ENCODE measurements at regions not wholly inside any gene's neighbourhood (a gene's known extent, or its start where the extent isn't known, plus 50 kb on each side); places are given as distances from the start of the nearest gene placed in this dataset.

GRCh38 chr4:114464726-114465272 is 133.8 kb upstream of the UGT8 start:
- H3K9me3 ChIP-seq (ENCODE audit: low read depth, low read length, poor library complexity, severe bottlenecking), result no peaks in the 10 kb centered on the region
- CTCF ChIA-PET, result no interaction called here

GRCh38 chr4:114465766-114466165 is 132.8 kb upstream of the UGT8 start:
- DNase-seq (ENCODE audit: low spot score), result no peak
- POLR2A ChIA-PET (ENCODE audit: low non-redundant PET), result no interaction called here
- BruUV-seq (replicated peaks), result no TSS peak
- Histone ChIP-seq H3K4me1 (ENCODE audit: insufficient read depth, low read length, poor library complexity, severe bottlenecking) (no peaks in the 10 kb centered on the region), H3K4me3 (ENCODE audit: low read depth, low read length, poor library complexity, severe bottlenecking) (no peak overlapping the region), H3K36me3 (ENCODE audit: insufficient read depth, low read length, poor library complexity, severe bottlenecking) (no peaks in the 10 kb centered on the region), H3K27ac (ENCODE audit: low read depth, low read length, poor library complexity, severe bottlenecking) (no peak overlapping the region), H3K27me3 (replicated peaks; ENCODE audit: insufficient read depth, low read depth, low read length, poor library complexity) (no peaks in the 10 kb centered on the region), H3K9me3 (ENCODE audit: low read depth, low read length, poor library complexity, severe bottlenecking) (no peaks in the 10 kb centered on the region)
- no peak for TF ChIP-seq EZH2 (IDR thresholded peaks at IDR 0.05; ENCODE audit: borderline replicate concordance, low read depth, low read length, poor library complexity, severe bottlenecking)
- intact Hi-C loops (cut with micrococcal nuclease; ENCODE audit: unreplicated experiment), result no loop called here
- CTCF ChIA-PET, result no interaction called here

More at GRCh38 chr4:114464726-114465272, 133.8 kb upstream of the UGT8 start:
- no peaks in the 10 kb centered on the region for H3K27me3 ChIP-seq (replicated peaks; ENCODE audit: insufficient read depth, low read depth, low read length, poor library complexity)
- POLR2A ChIA-PET (ENCODE audit: low non-redundant PET), result interaction anchor here (0.6 kb wide), 1 partner anchor 1142 kb away, joined by 3 read pairs; no protein-coding TSS in a partner anchor
- no peak for DNase-seq (ENCODE audit: low spot score)
- no peak overlapping the region for H3K4me3 ChIP-seq (ENCODE audit: low read depth, low read length, poor library complexity, severe bottlenecking)
- intact Hi-C loops (cut with micrococcal nuclease; ENCODE audit: unreplicated experiment), result no loop called here
- TF ChIP-seq CTCF (conservative IDR thresholded peaks at IDR 0.05; ENCODE audit: low read depth, low read length), result no peak
- TF ChIP-seq EZH2 (IDR thresholded peaks at IDR 0.05; ENCODE audit: borderline replicate concordance, low read depth, low read length, poor library complexity, severe bottlenecking), result no peak
- BruUV-seq (replicated peaks), result no TSS peak
- no peaks in the 10 kb centered on the region for H3K36me3 ChIP-seq (ENCODE audit: insufficient read depth, low read length, poor library complexity, severe bottlenecking)
- no peak overlapping the region for H3K27ac ChIP-seq (ENCODE audit: low read depth, low read length, poor library complexity, severe bottlenecking)
- H3K4me1 ChIP-seq (ENCODE audit: insufficient read depth, low read length, poor library complexity, severe bottlenecking), result no peaks in the 10 kb centered on the region

GRCh38 chr4:114466299-114466698 is 132.3 kb upstream of the UGT8 start:
- Histone ChIP-seq H3K36me3 (ENCODE audit: insufficient read depth, low read length, poor library complexity, severe bottlenecking) (no peaks in the 10 kb centered on the region), H3K27ac (ENCODE audit: low read depth, low read length, poor library complexity, severe bottlenecking) (no peak overlapping the region), H3K4me1 (ENCODE audit: insufficient read depth, low read length, poor library complexity, severe bottlenecking) (no peaks in the 10 kb centered on the region), H3K27me3 (replicated peaks; ENCODE audit: insufficient read depth, low read depth, low read length, poor library complexity) (no peaks in the 10 kb centered on the region), H3K9me3 (ENCODE audit: low read depth, low read length, poor library complexity, severe bottlenecking) (no peaks in the 10 kb centered on the region), H3K4me3 (ENCODE audit: low read depth, low read length, poor library complexity, severe bottlenecking) (no peak overlapping the region)
- CTCF ChIA-PET, result no interaction called here
- intact Hi-C loops (cut with micrococcal nuclease; ENCODE audit: unreplicated experiment), result no loop called here
- POLR2A ChIA-PET (ENCODE audit: low non-redundant PET), result interaction anchor here (0.6 kb wide), 1 partner anchor 193 kb away, joined by 3 read pairs; no protein-coding TSS in a partner anchor
- BruUV-seq (replicated peaks), result no TSS peak
- DNase-seq (ENCODE audit: low spot score), result no peak
- TF ChIP-seq CTCF (conservative IDR thresholded peaks at IDR 0.05; ENCODE audit: low read depth, low read length), result no peak
- no peak for TF ChIP-seq EZH2 (IDR thresholded peaks at IDR 0.05; ENCODE audit: borderline replicate concordance, low read depth, low read length, poor library complexity, severe bottlenecking)
